Stomach (tissue), 8 donors: ENCODE measurements at regions not wholly inside any gene's neighbourhood (a gene's known extent, or its start where the extent isn't known, plus 50 kb on each side); places are given as distances from the start of the nearest gene placed in this dataset.

Experiments used
- DNase-seq, 2 donors: peaks; one replicate each; pipeline versions ENCODE4 v3.0.0 to v3.0.0-alpha.2; 2013 to 2019
- H3K27ac ChIP-seq, 5 donors: fragments of 200-600 bp in 4 of 5; sonication (generic) in 4 of 5; one replicate each; pipeline ENCODE4 v1.5.1; 2013 to 2019; ENCODE audit warnings: mild to moderate bottlenecking in 1 of 5, moderate library complexity in 1 of 5
- H3K27me3 ChIP-seq, 3 donors: fragments of 200-600 bp; sonication (generic); one replicate each; pipeline ENCODE4 v1.5.1; 2017 to 2019; ENCODE audit warnings: mixed run types in 1 of 3
- H3K36me3 ChIP-seq, 4 donors: fragments of 200-600 bp; sonication (generic); 1 replicate in 3 of 4; 2 replicates in 1 of 4; pipeline ENCODE4 v1.5.1; 2016 to 2019
- H3K4me1 ChIP-seq, 4 donors: fragments of 200-600 bp; sonication (generic); one replicate each; pipeline ENCODE4 v1.5.1; 2016 to 2019
- H3K4me3 ChIP-seq, 4 donors: fragments of 200-600 bp; sonication (generic) in 3 of 4; one replicate each; pipeline ENCODE4 v1.5.1; 2016 to 2019; ENCODE audit warnings: mild to moderate bottlenecking in 1 of 4
- H3K9me3 ChIP-seq, 4 donors: fragments of 200-600 bp; sonication (generic); one replicate each; pipeline ENCODE4 v1.5.1; 2016 to 2019
- EP300 ChIP-seq: sonication (generic); formaldehyde crosslinking; IDR thresholded peaks from one replicate; pipeline ENCODE4 v1.6.1; 2017; ENCODE audit warnings: antibody characterized with exemption
- POLR2A ChIP-seq, 4 donors: fragments of 450-650 bp; IDR thresholded peaks; one replicate each; pipeline ENCODE4 v1.6.1; 2016; ENCODE audit warnings: antibody characterized with exemption in 4 of 4, control low read depth in 2 of 4, mild to moderate bottlenecking in 1 of 4, moderate library complexity in 1 of 4
- POLR2AphosphoS5 ChIP-seq, 3 donors: sonication (generic); formaldehyde crosslinking; IDR thresholded peaks; one replicate each; pipeline ENCODE4 v1.6.1; 2016; ENCODE audit warnings: antibody characterized with exemption in 3 of 3
- WGBS, 5 donors: extraction: QIAGEN DNeasy Blood & Tissue Kit in 3 of 5; methylation state at CpG; one replicate each; pipeline versions ENCODE4 v1.1.5 to v1.1.7; 2013 to 2018; 5-methylcytosine and 5-hydroxymethylcytosine counted together
- intact Hi-C: fragments of 100-400 bp; cut with DNase I; formaldehyde crosslinking; loops from one replicate; pipeline ENCODE4 v1.15.1; 2023; ENCODE audit warnings: low total_unique reads
- TF ChIP-seq, protein P1 (sequence below), 7 experiments: fragments of 450-650 bp in 4 of 7; fragments of 200-600 bp in 3 of 7; sonication (generic) in 3 of 7; IDR thresholded peaks; one replicate each; pipeline ENCODE4 v1.5.1; 2016 to 2019; ENCODE audit warnings: antibody characterized with exemption in 7 of 7, control low read depth in 2 of 7, mild to moderate bottlenecking in 1 of 7
- donor health status: healthy with polysubstance abuse.
- donor health status: Bipolar disorder and iron deficiency.
- donor health status: healthy.

DNA sequence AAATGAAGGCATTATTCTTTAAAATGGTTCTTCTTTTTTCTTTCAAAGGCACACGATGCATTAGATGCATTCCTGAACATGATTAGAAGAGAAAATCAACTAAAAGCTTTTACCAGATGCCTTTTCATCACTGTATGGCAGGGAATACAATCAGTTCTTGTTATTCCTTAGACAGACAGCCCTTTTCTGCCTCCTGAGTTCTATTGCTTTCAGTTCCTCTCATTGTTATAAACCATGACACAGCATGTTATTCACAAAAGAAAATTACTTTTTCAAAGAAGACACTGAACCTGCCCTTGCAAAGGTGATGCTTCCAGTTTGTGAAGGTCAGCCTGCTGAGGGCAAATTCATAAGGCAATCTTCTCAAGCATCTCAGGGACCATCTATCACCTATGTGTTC, 70.1 kb downstream of the FAM181B start:
- Histone ChIP-seq H3K27me3 (no peaks in the 10 kb centered on the region), H3K36me3 (no peaks in the 10 kb centered on the region), H3K4me1 (no peaks in the 10 kb centered on the region), H3K4me3 (no peak overlapping the region), H3K9me3 (no peaks in the 10 kb centered on the region), H3K27ac (no peak overlapping the region)
- WGBS, 5 donors = 56 to 74% (median 64%) methylated on average over 1 of the region's 1 CpG
- DNase-seq = no peak
- intact Hi-C loops = no loop called here
- no peak for TF ChIP-seq EP300
- TF ChIP-seq, protein P1, sequence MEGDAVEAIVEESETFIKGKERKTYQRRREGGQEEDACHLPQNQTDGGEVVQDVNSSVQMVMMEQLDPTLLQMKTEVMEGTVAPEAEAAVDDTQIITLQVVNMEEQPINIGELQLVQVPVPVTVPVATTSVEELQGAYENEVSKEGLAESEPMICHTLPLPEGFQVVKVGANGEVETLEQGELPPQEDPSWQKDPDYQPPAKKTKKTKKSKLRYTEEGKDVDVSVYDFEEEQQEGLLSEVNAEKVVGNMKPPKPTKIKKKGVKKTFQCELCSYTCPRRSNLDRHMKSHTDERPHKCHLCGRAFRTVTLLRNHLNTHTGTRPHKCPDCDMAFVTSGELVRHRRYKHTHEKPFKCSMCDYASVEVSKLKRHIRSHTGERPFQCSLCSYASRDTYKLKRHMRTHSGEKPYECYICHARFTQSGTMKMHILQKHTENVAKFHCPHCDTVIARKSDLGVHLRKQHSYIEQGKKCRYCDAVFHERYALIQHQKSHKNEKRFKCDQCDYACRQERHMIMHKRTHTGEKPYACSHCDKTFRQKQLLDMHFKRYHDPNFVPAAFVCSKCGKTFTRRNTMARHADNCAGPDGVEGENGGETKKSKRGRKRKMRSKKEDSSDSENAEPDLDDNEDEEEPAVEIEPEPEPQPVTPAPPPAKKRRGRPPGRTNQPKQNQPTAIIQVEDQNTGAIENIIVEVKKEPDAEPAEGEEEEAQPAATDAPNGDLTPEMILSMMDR (IDR thresholded peaks at IDR 0.05) = no peak
- TF ChIP-seq POLR2AphosphoS5 (IDR thresholded peaks at IDR 0.05) = no peak
- no peak for TF ChIP-seq POLR2A (IDR thresholded peaks at IDR 0.05)

DNA sequence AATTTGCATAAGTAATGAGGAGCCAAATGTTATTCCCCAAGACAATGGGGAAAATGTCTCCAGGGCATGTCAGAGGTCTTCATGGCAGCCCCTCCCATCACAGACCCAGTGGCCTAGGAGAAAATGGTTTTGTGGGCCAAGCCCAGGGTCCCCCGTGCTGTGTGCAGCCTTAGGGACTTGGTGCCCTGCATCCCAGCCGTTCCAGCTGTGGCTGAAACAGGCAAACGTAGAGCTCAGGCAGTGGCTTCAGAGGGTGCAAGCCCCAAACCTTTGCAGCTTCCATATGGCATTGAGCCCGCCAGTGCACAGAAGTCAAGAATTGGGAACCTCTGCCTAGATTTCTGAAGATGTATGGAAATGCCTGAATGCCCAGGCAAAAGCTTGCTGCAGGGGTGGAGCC, 79.9 kb downstream of the FAM181B start:
- Histone ChIP-seq H3K27ac (no peak overlapping the region), H3K4me1 (no peaks in the 10 kb centered on the region), H3K27me3 (no peaks in the 10 kb centered on the region), H3K36me3 (no peaks in the 10 kb centered on the region), H3K9me3 (no peaks in the 10 kb centered on the region), H3K4me3 (no peak overlapping the region)
- DNase-seq = no peak
- WGBS, 5 donors = 65 to 77% (median 74%) methylated on average over 4 of the region's 4 CpGs
- no peak for TF ChIP-seq POLR2A (IDR thresholded peaks at IDR 0.05)
- no peak for TF ChIP-seq EP300
- TF ChIP-seq, protein P1 (IDR thresholded peaks at IDR 0.05) = no peak
- TF ChIP-seq POLR2AphosphoS5 (IDR thresholded peaks at IDR 0.05) = no peak
- intact Hi-C loops = no loop called here

DNA sequence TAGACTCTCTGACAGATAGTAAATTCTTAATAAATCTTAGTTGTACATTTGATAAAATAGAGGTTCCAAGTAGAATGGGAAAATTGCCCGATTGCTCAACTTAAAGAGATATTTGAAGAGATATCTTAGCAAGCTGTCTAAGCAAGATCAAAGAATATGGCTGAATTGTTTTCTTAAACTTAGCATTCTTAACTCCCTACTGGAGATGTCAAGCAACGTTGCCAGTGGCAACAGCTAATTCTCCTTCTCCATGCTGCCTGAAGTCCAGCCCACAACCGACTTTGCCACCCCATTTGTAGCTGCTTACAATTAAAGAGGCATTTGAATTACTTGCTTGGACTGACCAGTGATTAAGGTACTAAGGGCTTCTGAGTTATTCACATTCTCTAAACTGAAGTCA, 94.4 kb downstream of the FAM181B start:
- 50 to 64% (median 62%) methylated on average over 3 of the region's 3 CpGs for WGBS, 5 donors
- intact Hi-C loops = no loop called here
- DNase-seq = no peak
- Histone ChIP-seq H3K4me1 (no peaks in the 10 kb centered on the region), H3K4me3 (no peak overlapping the region), H3K9me3 (no peaks in the 10 kb centered on the region), H3K36me3 (no peaks in the 10 kb centered on the region), H3K27ac (no peak overlapping the region), H3K27me3 (no peaks in the 10 kb centered on the region)
- TF ChIP-seq EP300 (no peak), POLR2A (IDR thresholded peaks at IDR 0.05) (no peak), POLR2AphosphoS5 (IDR thresholded peaks at IDR 0.05) (no peak)
- TF ChIP-seq, protein P1 (IDR thresholded peaks at IDR 0.05) = no peak

DNA sequence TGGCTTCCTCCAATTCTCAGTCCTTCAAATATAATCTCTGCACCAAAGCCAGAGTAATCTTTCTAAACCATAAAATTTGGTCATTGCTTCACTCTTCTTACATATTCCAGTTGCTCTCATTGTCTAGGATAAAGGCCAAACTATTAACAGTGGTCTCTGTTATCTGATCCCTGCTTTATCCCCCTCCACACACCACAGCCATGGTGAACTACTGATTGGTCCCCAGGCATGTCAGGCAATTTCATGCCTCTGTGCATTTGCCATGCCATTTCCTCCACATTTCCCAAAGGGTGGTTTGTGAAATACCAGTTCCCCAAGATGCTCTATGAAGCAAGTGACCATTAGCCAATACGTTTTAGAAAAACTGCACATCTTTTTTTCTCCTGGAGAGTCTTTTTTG, 97.0 kb downstream of the FAM181B start:
- H3K27me3 ChIP-seq = no peaks in the 10 kb centered on the region
- TF ChIP-seq EP300 = no peak
- TF ChIP-seq, protein P1 (IDR thresholded peaks at IDR 0.05) = no peak
- no peak for TF ChIP-seq POLR2AphosphoS5 (IDR thresholded peaks at IDR 0.05)
- no peak for TF ChIP-seq POLR2A (IDR thresholded peaks at IDR 0.05)
- intact Hi-C loops = no loop called here
- H3K27ac ChIP-seq = no peak overlapping the region
- no peak overlapping the region for H3K4me3 ChIP-seq
- no peaks in the 10 kb centered on the region for H3K9me3 ChIP-seq
- DNase-seq = no peak
- no peaks in the 10 kb centered on the region for H3K4me1 ChIP-seq
- no peaks in the 10 kb centered on the region for H3K36me3 ChIP-seq
- WGBS, 5 donors = 38 to 57% (median 49%) methylated on average over 1 of the region's 1 CpG
